Hypothalamus (tissue), 51 donors: ENCODE measurements at regions not wholly inside any gene's neighbourhood (a gene's known extent, or its start where the extent isn't known, plus 50 kb on each side); places are given as distances from the start of the nearest gene placed in this dataset.
A peak's percentile ranks its signal among the peaks of the same experiment; 100 is the strongest.

ENCODE experiments used
- DNase-seq, 51 donors: peaks; one replicate each; lab custom pipeline; 2025; lab: John Stamatoyannopoulos, UW

GRCh38 chrY:8553614-8554013 is 783.6 kb upstream of the TSPY4 start:
- DNase-seq = no peak

GRCh38 chrY:8561385-8561784 is 775.9 kb upstream of the TSPY4 start:
- DNase-seq = peak in 1 of 51 donors; percentile 0

DNA sequence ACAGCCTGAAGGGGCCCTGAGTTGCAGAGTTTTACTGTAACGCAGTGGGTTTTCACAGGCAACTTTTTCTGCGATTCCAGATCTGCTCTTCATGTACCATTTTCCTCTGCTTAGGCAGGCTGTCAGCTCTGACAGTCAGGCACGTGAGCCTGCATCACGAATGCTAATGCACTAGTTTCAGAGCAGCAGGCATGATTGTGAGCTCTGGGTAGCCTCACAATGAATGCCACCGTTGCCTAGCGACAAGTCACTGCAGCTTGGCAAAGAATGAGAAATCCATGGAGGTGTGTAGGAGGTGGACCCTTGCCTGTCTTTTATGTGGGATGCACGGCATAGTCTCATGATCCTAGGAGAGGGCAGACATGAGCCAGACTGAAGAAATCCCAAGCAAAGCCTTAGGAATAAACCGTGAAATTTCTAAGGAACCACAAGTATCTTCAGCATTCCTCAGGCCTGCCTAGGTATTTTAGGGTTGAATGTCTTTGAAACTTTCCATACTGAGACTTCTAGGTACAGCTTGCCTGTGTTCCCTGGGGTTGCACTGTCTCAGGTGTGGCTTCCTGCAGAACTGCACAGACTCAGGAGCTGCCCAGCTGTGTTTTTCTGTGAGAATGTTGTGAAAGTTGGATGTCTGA is 774.7 kb upstream of the TSPY4 start:
- peak in 18 of 51 donors; percentile 0 to 48 (median 8) for DNase-seq

GRCh38 chrY:8564421-8564820 is 772.8 kb upstream of the TSPY4 start:
- no peak for DNase-seq

- no peak for DNase-seq
Observed at GRCh38 chrY:8566198-8566597, 771.1 kb upstream of the TSPY4 start.

- no peak for DNase-seq
Observed at GRCh38 chrY:8570384-8570783, 766.9 kb upstream of the TSPY4 start.

GRCh38 chrY:8572916-8573315 is 764.3 kb upstream of the TSPY4 start:
- DNase-seq = no peak

DNA sequence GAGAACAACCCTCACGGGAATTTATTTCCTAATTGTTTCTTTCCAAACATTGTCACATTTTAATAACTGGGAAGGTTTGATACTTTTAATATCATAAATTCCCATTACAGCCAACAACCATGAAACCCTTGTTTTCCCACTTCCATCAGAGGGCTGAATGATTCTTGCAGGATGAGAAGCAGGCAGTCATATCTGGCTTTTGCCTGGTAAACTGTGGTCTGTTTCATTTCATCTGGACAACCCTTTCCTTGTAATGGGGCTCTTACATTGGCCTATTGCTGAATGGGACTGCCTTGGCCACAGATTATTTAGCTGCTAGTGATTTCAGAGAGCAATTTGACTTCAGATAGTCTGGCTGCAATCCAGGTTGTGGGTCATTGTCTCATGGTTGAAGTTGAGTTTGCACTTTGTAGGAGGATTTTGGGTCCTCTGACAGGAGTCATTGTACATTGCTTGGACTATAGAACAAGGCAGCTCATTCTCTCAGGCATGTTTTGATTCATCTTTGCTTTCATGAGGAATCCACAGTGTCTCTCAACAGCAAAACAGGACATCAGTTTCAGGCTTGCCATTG is 754.9 kb upstream of the TSPY4 start:
- DNase-seq = peak in 22 of 51 donors; percentile 0 to 79 (median 8)

DNA sequence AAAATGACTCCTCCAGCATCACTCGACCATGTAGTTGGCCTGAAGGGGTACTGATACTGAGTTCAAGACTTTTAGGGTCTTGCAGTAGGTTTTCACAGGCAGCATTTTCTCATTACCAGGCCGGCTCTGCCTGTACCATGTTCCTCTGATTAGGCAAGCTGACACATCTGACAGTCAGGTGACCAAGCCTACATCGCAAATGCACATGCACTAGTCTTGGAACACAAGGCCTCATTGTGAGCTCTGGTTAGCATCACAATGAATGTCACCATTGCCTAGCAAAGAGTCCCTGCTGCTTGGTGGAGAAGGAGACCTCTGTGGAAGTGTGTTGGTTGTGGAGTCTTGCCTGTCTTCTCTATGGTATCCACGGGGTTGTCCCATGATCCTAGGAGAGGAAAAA is 754.1 kb upstream of the TSPY4 start:
- DNase-seq = peak in 22 of 51 donors; percentile 0 to 53 (median 12)

GRCh38 chrY:8590641-8591040 is 746.6 kb upstream of the TSPY4 start:
- no peak for DNase-seq

DNA sequence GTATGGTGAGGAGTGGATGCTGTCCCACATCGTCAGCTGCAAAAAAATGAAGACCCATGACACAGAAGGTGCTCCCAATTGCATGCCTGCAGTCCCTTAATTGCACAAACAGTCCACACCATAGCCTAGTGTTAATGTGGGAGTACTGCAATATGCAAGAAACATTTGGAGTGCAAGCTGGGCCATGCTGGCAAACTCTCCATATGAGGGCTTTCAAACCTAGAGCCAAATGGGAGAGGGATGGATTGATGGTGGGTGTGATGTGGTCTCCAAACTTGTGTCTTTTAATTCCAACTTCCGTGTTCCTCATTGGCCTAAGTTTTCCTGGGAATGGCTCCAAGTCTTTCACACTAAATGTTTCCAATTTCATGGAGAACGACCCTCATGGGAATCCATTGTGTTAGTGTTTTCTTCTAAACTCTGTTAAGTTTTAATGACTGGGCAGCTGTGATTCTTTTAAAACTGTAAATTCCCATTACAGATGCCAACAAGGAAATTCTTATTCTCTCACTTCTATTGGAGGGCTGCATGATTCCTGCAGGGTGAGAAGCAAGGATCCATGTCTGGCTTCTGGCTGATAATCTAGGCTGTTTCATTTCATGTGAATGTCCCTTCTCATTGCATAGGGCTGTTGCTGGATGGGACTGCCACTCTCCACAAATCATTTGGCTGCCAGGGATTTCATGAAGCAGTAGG is 745.3 kb upstream of the TSPY4 start:
- DNase-seq = no peak

GRCh38 chrY:8594657-8595056 is 742.6 kb upstream of the TSPY4 start:
- no peak for DNase-seq

DNA sequence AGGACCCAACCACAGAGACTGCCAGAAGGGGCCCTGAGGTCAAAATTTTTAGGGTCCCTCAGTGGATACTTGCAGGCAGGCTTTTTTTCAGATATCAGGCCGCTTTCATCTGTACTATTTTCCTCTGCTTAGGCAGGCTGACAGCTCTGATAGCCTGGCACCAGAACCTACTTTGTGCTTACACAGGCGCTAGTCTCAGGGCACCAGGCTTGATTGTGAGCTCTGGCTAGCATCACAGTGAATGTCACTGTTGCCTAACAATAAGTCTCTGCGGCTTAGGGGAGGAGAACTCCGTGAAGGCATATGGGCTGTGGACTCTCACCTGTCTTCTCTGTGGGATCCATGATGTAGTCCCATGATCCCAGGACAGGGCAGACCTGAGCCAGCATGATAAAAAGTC is 738.1 kb upstream of the TSPY4 start:
- peak in 3 of 51 donors; percentile 0 for DNase-seq

GRCh38 chrY:8610620-8611019 is 726.6 kb upstream of the TSPY4 start:
- no peak for DNase-seq

- no peak for DNase-seq
Observed at GRCh38 chrY:8611815-8612214, 725.4 kb upstream of the TSPY4 start.

DNA sequence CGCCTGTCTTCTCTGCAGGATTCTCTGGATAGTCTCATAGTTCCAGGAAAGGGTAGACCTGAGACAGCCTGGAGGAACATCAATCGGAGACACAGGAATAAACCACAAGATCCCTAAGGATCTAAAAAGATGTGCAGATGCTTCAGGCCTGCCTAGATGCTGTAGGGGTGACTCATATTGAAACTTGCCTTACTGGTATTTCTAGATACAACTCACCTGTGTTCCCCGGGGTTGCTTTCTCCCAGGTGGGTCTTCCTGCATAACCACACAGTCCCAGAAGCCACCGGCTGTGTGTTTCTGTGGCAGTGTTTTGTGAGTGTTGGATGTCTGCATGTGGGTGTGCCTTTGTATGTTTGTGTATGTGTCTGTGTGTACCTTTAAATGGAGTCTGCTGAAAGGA is 719.0 kb upstream of the TSPY4 start:
- no peak for DNase-seq

GRCh38 chrY:8622156-8622555 is 715.1 kb upstream of the TSPY4 start:
- peak in 9 of 51 donors; percentile 0 to 2 (median 0) for DNase-seq

DNA sequence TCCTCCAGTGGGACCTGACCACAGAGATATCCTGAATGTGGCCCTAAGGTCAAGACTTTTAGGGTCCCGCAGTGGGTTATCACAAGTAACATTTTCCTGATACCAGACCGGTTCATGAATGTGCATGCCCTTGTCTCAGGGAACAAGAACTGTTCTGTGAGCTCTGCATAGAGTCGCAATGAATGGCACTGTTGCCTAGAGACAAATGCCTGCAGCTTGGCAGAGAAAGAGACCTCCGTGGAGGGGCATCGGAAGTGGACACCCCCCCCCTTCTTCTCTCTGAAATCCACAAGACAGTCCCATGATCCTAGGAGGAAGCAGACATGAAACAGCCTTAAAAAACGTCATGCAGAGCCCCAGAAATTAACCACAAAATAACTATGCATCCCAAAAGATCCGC is 714.4 kb upstream of the TSPY4 start:
- DNase-seq = peak in 26 of 51 donors; percentile 0 to 51 (median 7)

GRCh38 chrY:8629636-8630035 is 707.6 kb upstream of the TSPY4 start:
- peak in 1 of 51 donors; percentile 0 for DNase-seq

- DNase-seq = no peak
Observed at GRCh38 chrY:8638111-8638510, 699.2 kb upstream of the TSPY4 start.

GRCh38 chrY:8644926-8645325 is 692.3 kb upstream of the TSPY4 start:
- peak in 27 of 51 donors; percentile 0 to 66 (median 17) for DNase-seq

- DNase-seq = no peak
Observed at GRCh38 chrY:8652445-8652844, 684.8 kb upstream of the TSPY4 start.
